Uterus (tissue), 2 donors: ENCODE measurements at regions not wholly inside any gene's neighbourhood (a gene's known extent, or its start where the extent isn't known, plus 50 kb on each side); places are given as distances from the start of the nearest gene placed in this dataset.

Experiments used
- CTCF ChIP-seq, 4 experiments: fragments of 200-600 bp in 2 of 4; fragments of 450-650 bp in 2 of 4; sonication (generic) in 2 of 4; IDR thresholded peaks; one replicate each; pipeline ENCODE4 v1.5.1; 2016 to 2019; ENCODE audit warnings: antibody characterized with exemption in 4 of 4, mild to moderate bottlenecking in 2 of 4, moderate library complexity in 1 of 4
- POLR2A ChIP-seq, 2 donors: fragments of 450-650 bp; IDR thresholded peaks; one replicate each; pipeline ENCODE4 v1.6.1; 2016; ENCODE audit warnings: antibody characterized with exemption in 2 of 2, mild to moderate bottlenecking in 1 of 2, moderate library complexity in 1 of 2

GRCh38 chr1:65505547-65506300 is 85.3 kb downstream of the LEPR start:
- TF ChIP-seq CTCF (IDR thresholded peaks at IDR 0.05) = no peak
- no peak for TF ChIP-seq POLR2A (IDR thresholded peaks at IDR 0.05)
